IPS DF 6.9 (cell line): ENCODE measurements at regions not wholly inside any gene's neighbourhood (a gene's known extent, or its start where the extent isn't known, plus 50 kb on each side); places are given as distances from the start of the nearest gene placed in this dataset.
"Not testable (repeated sequence)": the region's sequence is repeated elsewhere in the genome, so short reads cannot be mapped to it uniquely, and the experiment has no call there.

Experiments
- DNase-seq: peaks from one replicate; pipeline ENCODE4 v3.0.0-alpha.2; 2013; ENCODE audit warnings: low read depth, low spot score
- H3K27ac ChIP-seq: one replicate; pipeline ENCODE4 v1.5.1; 2013; ENCODE audit warnings: low read length, control low read depth
- H3K27me3 ChIP-seq: 2 replicates; pipeline ENCODE4 v1.6.1; 2013; ENCODE audit warnings: mild to moderate bottlenecking, low read length; ENCODE audit not compliant: control insufficient read depth, insufficient read depth
- H3K36me3 ChIP-seq: 2 replicates; pipeline ENCODE4 v1.6.1; 2013; ENCODE audit warnings: low read length; ENCODE audit not compliant: control insufficient read depth, insufficient read depth
- H3K4me1 ChIP-seq: 2 replicates; pipeline ENCODE4 v1.6.1; 2013; ENCODE audit warnings: low read length; ENCODE audit not compliant: control insufficient read depth, insufficient read depth
- H3K4me3 ChIP-seq: 2 replicates; pipeline ENCODE4 v1.5.1; 2013; ENCODE audit warnings: mild to moderate bottlenecking, low read length
- H3K9me3 ChIP-seq: 2 replicates; pipeline ENCODE4 v1.6.1; 2013; ENCODE audit warnings: low read length, inconsistent platforms; ENCODE audit not compliant: control insufficient read depth, insufficient read depth
- WGBS: extraction: QIAGEN DNeasy Blood & Tissue Kit; methylation state at CpG from one replicate; pipeline ENCODE4 v1.1.7; 2013; ENCODE audit warnings: mixed read lengths, missing lambda C conversion rate; ENCODE audit not compliant: insufficient read length, insufficient coverage; 5-methylcytosine and 5-hydroxymethylcytosine counted together

DNA sequence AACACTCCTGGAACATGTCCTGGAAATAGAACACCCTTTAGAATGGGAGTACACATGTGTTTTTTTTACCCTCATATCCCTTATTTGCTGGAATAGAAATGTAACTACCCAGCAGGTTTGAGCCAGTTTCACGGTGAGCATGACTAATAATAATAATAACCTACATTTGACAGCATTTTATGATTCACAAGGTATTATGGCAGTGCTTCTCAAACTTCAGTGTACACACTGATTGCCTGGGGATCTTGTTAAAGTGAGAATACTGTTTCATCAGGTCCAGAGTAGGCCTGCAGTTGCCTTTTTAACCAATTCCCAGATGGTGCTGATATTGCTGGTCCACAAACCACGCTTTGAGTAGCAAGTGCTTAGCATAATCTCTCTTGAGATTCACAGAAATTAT lies 63.9 kb downstream of the NFKBIZ start:
- no CpG with 5 or more reads among the region's 2 CpGs for WGBS

DNA sequence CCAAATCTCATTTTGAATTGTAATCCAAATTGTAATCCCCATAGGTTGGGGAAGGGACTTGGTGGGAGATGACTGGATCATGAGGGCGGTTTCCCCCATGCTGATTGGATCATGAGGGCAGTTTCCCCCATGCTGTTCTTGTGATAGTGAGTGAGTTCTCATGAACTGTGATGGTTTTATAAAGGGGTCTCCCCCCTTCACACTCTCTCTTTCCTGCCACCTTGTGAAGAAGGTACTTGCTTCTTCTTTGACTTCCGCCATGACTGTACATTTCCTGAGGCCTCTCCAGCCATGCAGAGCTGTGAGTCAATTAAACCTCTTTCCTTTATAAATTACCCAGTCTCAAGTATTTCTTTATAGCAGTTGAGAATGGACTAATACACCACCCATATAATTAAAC lies 68.4 kb downstream of the NFKBIZ start:
- no CpG with 5 or more reads among the region's 2 CpGs for WGBS
- not testable (repeated sequence) for H3K27me3 ChIP-seq, DNase-seq

More for the DNA sequence above, 63.9 kb downstream of the NFKBIZ start:
- no peak overlapping the region for H3K4me3 ChIP-seq
- no peaks in the 10 kb centered on the region for H3K27me3 ChIP-seq
- H3K9me3 ChIP-seq = no peaks in the 10 kb centered on the region
- no peak overlapping the region for H3K27ac ChIP-seq
- DNase-seq = no peak
- H3K4me1 ChIP-seq = no peaks in the 10 kb centered on the region
- H3K36me3 ChIP-seq = no peaks in the 10 kb centered on the region

DNA sequence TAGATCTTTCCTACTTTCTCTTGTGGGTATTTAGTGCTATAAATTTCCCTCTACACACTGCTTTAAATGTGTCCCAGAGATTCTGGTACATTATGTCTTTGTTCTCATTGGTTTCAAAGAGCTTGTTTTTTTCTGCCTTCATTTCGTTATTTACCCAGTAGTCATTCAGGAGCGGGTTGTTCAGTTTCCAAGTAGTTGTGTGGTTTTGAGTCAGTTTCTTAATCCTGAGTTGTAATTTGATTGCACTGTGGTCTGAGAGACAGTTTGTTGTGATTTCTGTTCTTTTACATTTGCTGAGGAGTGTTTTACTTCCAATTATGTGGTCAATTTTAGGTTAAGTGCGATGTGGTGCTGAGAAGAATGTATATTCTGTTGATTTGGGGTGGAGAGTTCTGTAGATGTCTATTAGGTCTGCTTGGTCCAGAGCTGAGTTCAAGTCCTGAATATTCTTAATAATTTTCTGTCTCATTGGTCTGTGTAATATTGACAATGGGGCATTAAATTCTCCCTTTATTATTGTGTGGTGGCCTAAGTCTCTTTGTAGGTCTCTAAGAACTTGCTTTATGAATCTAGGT lies 72.9 kb downstream of the NFKBIZ start:
- H3K4me3 ChIP-seq, H3K36me3 ChIP-seq, H3K27me3 ChIP-seq, DNase-seq, H3K4me1 ChIP-seq, H3K9me3 ChIP-seq, H3K27ac ChIP-seq: not testable (repeated sequence)
- WGBS = no CpG with 5 or more reads among the region's 3 CpGs

More for the DNA sequence above, 68.4 kb downstream of the NFKBIZ start:
- H3K4me1 ChIP-seq, H3K4me3 ChIP-seq, H3K9me3 ChIP-seq, H3K27ac ChIP-seq, H3K36me3 ChIP-seq: not testable (repeated sequence)

DNA sequence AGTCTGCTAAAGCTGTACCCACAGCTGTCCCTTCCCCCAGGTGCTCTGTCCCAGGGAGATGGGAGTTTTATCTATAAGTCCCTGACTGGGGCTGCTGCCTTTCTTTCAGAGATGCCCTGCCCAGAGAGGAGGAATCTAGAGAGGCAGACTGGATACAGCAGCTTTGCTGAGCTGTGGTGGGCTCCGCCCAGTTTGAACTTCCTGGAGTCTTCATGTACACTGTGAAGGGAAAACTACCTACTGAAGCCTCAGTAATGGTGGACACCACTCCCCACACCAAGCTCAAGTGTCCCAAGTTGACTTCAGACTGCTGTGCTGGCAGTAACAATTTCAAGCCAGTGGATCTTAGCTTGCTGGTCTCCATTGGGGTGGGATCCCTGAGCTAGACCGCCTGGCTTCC lies 75.3 kb downstream of the NFKBIZ start:
- H3K9me3 ChIP-seq, DNase-seq, H3K4me1 ChIP-seq, H3K27ac ChIP-seq, H3K27me3 ChIP-seq, H3K4me3 ChIP-seq, H3K36me3 ChIP-seq: not testable (repeated sequence)
- no CpG with 5 or more reads among the region's 2 CpGs for WGBS

DNA sequence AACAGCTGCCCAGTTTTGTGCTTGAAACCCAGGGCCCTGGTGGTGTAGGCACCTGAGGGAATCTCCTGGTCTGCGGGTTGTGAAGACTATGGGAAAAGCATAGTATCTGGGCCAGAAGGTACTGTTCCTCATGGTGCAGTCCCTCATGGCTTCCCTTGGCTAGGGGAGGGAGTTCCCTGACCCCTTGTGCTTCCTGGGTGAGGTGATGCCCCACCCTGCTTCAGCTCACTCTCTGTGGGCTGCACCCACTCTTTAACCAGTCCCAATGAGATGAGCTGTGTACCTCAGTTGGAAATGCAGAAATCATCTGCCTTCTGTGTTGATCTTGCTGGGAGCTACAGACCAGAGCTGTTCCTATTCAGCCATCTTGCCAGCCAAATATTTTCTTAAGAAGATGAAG lies 75.8 kb downstream of the NFKBIZ start:
- not testable (repeated sequence) for H3K4me3 ChIP-seq, H3K4me1 ChIP-seq, H3K27ac ChIP-seq, H3K27me3 ChIP-seq, H3K36me3 ChIP-seq, DNase-seq, H3K9me3 ChIP-seq
- WGBS = no CpG with 5 or more reads among the region's 1 CpG

DNA sequence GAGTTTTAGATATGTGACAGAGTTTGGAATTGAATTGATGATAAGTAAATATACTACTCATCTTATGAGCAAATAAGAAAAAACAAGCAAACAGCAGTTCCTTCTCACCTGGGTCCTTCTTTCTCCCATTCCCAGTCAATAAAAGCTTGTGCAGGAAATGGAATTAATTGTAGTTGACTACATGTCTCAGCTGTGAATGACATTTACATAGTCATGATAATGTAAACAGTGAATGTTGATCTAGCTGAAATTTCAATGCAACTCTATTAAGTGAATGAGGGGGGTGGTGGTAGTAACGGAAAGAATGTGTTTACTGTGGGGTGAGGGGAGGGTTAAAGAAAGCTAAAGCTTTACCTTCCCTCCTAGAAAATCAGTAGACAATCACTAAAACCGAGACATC lies 76.2 kb downstream of the NFKBIZ start:
- Histone ChIP-seq H3K4me1 (0 out of 2 replicates have a peak, but pooled peaks cover 1% of the 10 kb centered on the region), H3K36me3 (no peaks in the 10 kb centered on the region), H3K27ac (no peak overlapping the region), H3K27me3 (no peaks in the 10 kb centered on the region), H3K4me3 (no peak overlapping the region), H3K9me3 (no peaks in the 10 kb centered on the region)
- DNase-seq = no peak
- 100% methylated on average over 1 of the region's 2 CpGs for WGBS

DNA sequence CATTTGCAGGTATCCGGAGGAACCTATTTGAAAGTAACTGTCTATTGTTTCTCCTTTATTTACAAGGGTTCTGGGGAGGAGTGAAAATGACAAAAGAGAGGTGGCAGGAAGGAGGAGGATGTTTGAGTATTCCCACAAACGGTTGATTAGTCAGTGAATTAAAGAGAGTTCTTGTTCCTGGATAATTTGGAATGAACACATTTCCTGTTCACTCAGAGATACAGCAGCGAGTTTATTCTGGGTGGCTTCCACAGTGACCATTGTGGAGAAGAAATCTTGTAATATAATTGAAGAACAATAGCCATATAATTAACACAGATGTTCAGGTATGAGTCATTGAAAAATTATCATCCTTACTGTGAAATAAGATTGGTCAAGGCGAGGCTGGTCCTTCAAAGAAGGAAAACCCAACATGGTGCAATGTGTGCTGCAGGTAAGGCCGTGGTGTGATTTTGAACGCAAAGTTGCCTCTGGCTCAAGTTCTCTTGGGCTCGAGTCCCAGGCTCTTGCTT lies 77.3 kb downstream of the NFKBIZ start:
- Histone ChIP-seq H3K9me3 (no peaks in the 10 kb centered on the region), H3K4me1 (0 out of 2 replicates have a peak, but pooled peaks cover 1% of the 10 kb centered on the region), H3K36me3 (no peaks in the 10 kb centered on the region), H3K4me3 (no peak overlapping the region), H3K27ac (no peak overlapping the region), H3K27me3 (no peaks in the 10 kb centered on the region)
- no CpG with 5 or more reads among the region's 7 CpGs for WGBS
- no peak for DNase-seq

DNA sequence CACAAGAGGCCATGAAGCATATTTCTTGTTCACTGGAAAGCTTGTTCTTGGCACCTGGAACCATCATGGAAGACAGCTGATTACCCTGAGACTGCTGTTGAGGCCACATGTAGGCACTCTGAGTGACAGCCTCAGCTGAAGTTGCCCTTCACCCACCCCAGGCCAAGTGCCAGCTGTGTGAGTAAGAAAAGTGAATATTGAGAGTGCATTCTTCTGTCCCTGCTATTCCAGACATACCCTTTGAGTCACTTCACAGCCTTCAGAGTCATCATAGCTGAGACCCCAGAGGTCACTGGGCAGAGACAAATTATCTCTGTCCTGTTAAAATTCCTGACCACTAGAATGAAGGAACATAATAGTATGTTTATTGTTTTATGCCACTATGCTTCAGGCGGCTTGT lies 79.6 kb downstream of the NFKBIZ start:
- Histone ChIP-seq H3K4me3 (no peak overlapping the region), H3K4me1 (0 out of 2 replicates have a peak, but pooled peaks cover 1% of the 10 kb centered on the region), H3K27me3 (no peaks in the 10 kb centered on the region), H3K27ac (no peak overlapping the region), H3K9me3 (no peaks in the 10 kb centered on the region), H3K36me3 (no peaks in the 10 kb centered on the region)
- no peak for DNase-seq
- WGBS = no CpG with 5 or more reads among the region's 1 CpG

DNA sequence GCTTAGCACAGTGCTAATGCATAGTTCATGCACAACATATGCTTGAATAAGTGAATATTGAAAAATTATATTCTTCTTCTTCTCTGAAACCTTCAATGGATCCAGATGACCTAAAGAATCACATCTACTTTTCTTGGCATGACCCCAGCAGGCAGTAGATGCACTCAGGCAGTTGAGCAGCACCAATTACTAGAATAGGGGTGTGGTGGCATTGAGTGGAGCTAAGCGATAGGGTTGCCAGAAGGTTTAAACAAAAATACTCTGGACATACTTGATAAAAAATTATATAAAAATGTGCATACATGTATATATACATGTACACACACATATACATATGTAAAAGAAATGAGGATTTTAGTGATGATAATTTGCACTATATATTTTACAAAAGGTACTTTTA lies 81.8 kb downstream of the NFKBIZ start:
- no peak for DNase-seq
- Histone ChIP-seq H3K27me3 (no peaks in the 10 kb centered on the region), H3K9me3 (no peaks in the 10 kb centered on the region), H3K4me3 (no peak overlapping the region), H3K27ac (no peak overlapping the region), H3K36me3 (no peaks in the 10 kb centered on the region), H3K4me1 (0 out of 2 replicates have a peak, but pooled peaks cover 1% of the 10 kb centered on the region)
- WGBS = no CpG with 5 or more reads among the region's 1 CpG

DNA sequence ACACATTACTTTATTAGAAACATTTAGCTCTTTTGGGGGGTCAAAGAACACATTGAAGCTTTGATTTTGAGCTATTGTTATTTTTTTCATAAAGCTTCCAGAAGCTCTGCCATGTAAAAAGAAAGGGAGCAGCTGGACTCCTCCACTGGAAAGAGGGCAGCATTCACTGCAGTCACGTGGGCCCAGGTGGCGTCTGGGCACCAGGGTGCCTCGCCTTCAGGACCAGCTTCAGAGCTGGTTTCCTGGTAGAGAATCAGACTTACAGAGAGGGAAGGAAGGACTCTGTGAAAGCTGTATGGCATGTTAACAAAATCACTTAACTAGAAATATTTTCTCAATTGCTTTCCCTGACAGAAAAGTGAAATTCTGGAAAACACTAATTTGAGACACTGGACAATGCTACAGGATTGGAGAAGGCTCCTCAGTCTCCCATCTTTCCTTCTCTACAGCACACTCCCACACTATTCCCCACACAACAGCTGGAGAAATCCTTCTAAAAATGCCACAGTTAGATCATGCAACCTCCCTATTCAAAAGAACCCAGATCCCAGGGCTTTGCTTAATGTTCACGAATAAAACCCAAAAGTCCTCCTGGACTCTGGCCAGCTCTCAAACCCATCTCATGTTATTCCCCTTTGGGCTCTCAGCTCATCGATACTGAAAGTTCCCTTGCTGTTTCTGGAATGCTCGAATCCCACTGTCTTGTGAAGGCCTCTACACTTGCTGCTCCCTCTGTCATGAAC lies 83.2 kb downstream of the NFKBIZ start:
- H3K9me3 ChIP-seq = no peaks in the 10 kb centered on the region
- no CpG with 5 or more reads among the region's 6 CpGs for WGBS
- H3K27ac ChIP-seq = no peak overlapping the region
- DNase-seq = no peak
- no peak overlapping the region for H3K4me3 ChIP-seq
- no peaks in the 10 kb centered on the region for H3K36me3 ChIP-seq
- H3K4me1 ChIP-seq = no peaks in the 10 kb centered on the region
- H3K27me3 ChIP-seq = no peaks in the 10 kb centered on the region
